GM10266 (cell line): ENCODE measurements at regions not wholly inside any gene's neighbourhood (a gene's known extent, or its start where the extent isn't known, plus 50 kb on each side); places are given as distances from the start of the nearest gene placed in this dataset.

ENCODE experiments used
- DNase-seq: peaks from one replicate; pipeline ENCODE4 v3.0.0; 2012; ENCODE audit errors: extremely low spot score
- CTCF ChIP-seq: IDR thresholded peaks from 2 replicates; pipeline ENCODE4 v1.5.1; 2012; ENCODE audit warnings: mild to moderate bottlenecking, low read depth; ENCODE audit not compliant: control insufficient read depth, insufficient read depth; ENCODE audit errors: missing control alignments

DNA sequence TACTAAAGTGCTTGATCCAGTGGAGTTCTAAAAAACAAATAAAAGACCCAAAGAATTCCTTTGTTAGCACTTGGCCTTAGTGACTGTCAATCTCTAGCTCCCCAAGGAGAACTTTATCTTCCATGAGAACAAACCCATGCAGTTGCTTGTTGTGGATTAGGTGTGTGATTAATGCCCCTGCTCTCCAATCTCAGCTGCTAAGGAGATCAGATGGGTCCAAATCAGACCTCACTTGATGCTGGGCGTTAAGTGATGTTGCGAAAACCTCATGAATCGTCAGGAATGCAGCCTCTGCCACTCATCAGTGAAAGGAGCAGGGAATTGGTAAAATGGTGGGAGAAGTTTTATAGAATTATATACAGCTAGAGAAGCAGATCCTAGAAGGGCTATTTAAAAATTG is 133.7 kb downstream of the DMAC1 start:
- no peak for TF ChIP-seq CTCF
- DNase-seq = no peak

DNA sequence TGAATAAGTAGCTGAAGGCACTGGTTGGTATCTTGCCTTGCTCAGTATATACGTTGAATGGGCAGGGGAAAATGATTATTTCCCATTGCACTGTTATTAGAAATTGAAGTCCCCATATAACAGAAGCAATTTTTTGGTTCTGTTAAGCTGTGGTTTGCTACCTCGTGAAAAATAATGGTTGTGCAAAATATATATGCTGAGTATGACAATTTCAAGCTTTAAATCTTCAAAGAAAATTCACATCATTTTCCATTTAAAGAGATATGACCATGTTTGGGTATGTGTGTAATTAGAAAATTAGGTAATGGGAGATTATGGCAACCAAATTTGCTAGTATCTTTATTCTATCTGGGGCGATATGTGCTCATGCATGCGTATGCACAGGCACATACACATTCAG is 139.8 kb downstream of the DMAC1 start:
- no peak for TF ChIP-seq CTCF
- DNase-seq = no peak

- TF ChIP-seq CTCF = no peak
- no peak for DNase-seq
These were observed 142.9 kb downstream of the DMAC1 start for GRCh38 chr9:7656636-7657035.

DNA sequence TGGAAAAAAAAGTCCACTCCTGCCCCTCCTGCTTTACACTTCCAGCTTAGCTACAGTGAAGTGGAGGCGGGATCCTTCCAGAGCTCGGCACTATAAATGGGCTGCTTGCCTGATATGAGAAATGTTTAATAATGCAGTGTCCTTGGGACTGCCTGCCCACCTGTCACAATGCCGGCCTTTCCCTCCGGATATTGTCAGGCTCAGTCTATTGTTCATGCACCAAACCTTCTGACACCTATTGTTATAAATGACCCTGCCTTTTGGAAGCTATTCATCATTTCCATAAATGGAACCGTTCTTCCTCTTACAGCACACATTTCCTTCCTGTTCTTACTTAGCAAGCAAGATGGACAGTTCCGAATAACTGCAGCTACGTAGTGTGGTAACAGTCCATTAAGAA is 146.3 kb downstream of the DMAC1 start:
- no peak for TF ChIP-seq CTCF
- no peak for DNase-seq

DNA sequence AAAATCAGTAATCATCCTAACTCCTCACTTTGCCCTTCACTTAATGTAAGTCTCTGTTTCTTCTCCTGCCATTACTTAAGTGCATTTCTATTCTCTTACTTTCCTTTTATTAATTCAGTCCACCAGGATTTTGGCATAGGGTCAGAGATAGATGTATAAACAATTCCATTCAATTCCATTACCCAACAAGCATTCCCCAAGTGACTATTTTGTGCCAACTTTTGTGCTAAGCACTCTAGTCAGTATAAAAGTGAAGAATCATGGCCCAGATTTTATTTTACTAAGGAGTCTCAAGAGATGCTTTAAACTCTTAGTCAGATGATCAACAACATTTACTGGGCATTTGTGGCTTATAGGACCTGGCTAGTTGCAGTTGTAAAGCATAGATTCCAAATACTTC is 159.3 kb downstream of the DMAC1 start:
- DNase-seq = no peak
- no peak for TF ChIP-seq CTCF

GRCh38 chr9:7639471-7639870 is 160.1 kb downstream of the DMAC1 start:
- TF ChIP-seq CTCF = no peak
- DNase-seq = no peak

GRCh38 chr9:7636838-7637467 is 162.6 kb downstream of the DMAC1 start:
- DNase-seq = no peak
- TF ChIP-seq CTCF = no peak
